Fibroblast of lung (primary cell): ENCODE measurements at regions not wholly inside any gene's neighbourhood (a gene's known extent, or its start where the extent isn't known, plus 50 kb on each side); places are given as distances from the start of the nearest gene placed in this dataset.

Experiments used
- CTCF ChIP-seq, 2 donors: IDR thresholded peaks in 1 of 2; conservative IDR thresholded peaks in 1 of 2; 1 replicate in 1 of 2; 2 replicates in 1 of 2; pipeline ENCODE4 v1.5.1; 2011 to 2012; ENCODE audit warnings: low read length in 2 of 2, control low read depth in 1 of 2, inconsistent platforms in 1 of 2, low read depth in 1 of 2, mild to moderate bottlenecking in 1 of 2
- EZH2 ChIP-seq: IDR thresholded peaks from 2 replicates; pipeline ENCODE4 v1.5.1; 2012; ENCODE audit warnings: low read length, control low read depth, mild to moderate bottlenecking; ENCODE audit errors: missing control alignments

GRCh38 chr13:107121793-107122192 lies 553.9 kb upstream of the ARGLU1 start:
- no peak for TF ChIP-seq CTCF (conservative IDR thresholded peaks at IDR 0.05 in 1 of 2, IDR thresholded peaks at IDR 0.05 in 1 of 2; ENCODE audit: low read depth in 1 of 2, low read length in 2 of 2)
- TF ChIP-seq EZH2, result no peak
